Epithelial cell of esophagus (primary cell): ENCODE measurements at regions not wholly inside any gene's neighbourhood (a gene's known extent, or its start where the extent isn't known, plus 50 kb on each side); places are given as distances from the start of the nearest gene placed in this dataset.
"Not testable (repeated sequence)": the region's sequence is repeated elsewhere in the genome, so short reads cannot be mapped to it uniquely, and the experiment has no call there.

Experiments
- DNase-seq: peaks from one replicate; pipeline ENCODE4 v3.0.0; 2010; ENCODE audit warnings: low read depth
- H3K4me3 ChIP-seq: 2 replicates; pipeline ENCODE4 v1.5.1; 2011; ENCODE audit warnings: mild to moderate bottlenecking, low read length, control low read depth
- TF ChIP-seq, protein P1 (sequence below): IDR thresholded peaks from 2 replicates; pipeline ENCODE4 v1.5.1; 2011; ENCODE audit warnings: low read depth, mild to moderate bottlenecking, low read length, control low read depth, inconsistent platforms; ENCODE audit not compliant: insufficient read depth; ENCODE audit errors: missing control alignments

- H3K4me3 ChIP-seq = no peak overlapping the region
- TF ChIP-seq, protein P1, sequence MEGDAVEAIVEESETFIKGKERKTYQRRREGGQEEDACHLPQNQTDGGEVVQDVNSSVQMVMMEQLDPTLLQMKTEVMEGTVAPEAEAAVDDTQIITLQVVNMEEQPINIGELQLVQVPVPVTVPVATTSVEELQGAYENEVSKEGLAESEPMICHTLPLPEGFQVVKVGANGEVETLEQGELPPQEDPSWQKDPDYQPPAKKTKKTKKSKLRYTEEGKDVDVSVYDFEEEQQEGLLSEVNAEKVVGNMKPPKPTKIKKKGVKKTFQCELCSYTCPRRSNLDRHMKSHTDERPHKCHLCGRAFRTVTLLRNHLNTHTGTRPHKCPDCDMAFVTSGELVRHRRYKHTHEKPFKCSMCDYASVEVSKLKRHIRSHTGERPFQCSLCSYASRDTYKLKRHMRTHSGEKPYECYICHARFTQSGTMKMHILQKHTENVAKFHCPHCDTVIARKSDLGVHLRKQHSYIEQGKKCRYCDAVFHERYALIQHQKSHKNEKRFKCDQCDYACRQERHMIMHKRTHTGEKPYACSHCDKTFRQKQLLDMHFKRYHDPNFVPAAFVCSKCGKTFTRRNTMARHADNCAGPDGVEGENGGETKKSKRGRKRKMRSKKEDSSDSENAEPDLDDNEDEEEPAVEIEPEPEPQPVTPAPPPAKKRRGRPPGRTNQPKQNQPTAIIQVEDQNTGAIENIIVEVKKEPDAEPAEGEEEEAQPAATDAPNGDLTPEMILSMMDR = no peak
- DNase-seq = no peak
Observed at GRCh38 chr20:12093057-12093796, 175.5 kb downstream of the BTBD3 start.

GRCh38 chr20:12093797-12094190 is 176.1 kb downstream of the BTBD3 start:
- not testable (repeated sequence) for H3K4me3 ChIP-seq, DNase-seq

DNA sequence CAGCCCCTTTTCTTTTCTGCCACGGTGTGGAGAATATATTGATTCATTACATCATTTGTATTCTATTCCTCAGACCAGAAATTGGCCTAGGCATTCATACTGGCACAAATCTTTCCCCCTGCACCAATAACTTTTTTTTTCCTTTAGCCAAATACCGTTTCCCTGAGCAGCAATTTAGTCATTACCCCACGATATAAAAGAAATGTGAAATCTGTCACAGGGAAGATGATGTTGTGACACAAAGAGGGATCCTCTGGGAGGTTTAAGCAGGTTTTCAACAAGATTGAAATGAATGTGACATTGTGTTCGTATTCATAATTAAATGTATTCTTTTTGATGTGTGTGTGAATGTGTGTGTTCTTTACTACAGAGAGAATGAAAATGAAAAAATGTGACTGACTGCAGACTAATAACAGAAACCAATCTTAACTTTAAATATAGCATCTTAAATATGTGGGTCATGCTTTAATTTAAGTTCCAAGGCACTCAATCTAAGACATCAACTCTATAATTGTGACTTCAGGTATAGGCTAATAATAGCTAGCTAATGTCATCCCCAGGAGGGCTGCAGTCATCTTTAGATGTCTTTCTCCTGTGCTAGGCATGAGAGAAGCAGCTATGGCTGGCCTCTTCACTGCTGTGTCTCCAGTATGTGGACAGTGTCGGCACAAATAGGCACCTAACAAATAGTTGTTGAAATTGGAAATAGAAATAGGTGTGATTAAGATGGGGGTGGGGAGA is 177.7 kb downstream of the BTBD3 start:
- DNase-seq = no peak
- TF ChIP-seq, protein P1 = no peak

GRCh38 chr20:12098421-12098820 is 180.7 kb downstream of the BTBD3 start:
- H3K4me3 ChIP-seq = no peak overlapping the region
- DNase-seq = no peak
- TF ChIP-seq, protein P1 = no peak

More for the DNA sequence above, 177.7 kb downstream of the BTBD3 start:
- no peak overlapping the region for H3K4me3 ChIP-seq

DNA sequence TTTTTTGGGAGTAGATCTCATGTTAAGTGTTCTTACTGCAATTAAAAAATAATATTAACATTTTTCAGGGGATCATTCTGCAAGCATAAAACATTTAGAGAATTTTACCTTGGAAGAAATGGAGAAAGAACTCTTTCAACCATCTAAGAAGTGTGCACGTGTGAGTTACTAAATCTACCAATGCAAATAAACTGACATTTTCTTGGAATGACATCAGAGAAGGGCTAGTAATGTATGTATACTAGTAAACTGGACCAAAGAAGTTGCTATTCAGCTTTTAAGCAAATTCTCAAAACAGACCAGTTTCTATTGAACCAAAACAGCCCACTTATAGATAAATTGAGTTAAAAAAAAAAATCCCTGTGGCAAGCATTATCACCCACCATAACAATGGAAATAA is 191.2 kb downstream of the BTBD3 start:
- no peak overlapping the region for H3K4me3 ChIP-seq
- DNase-seq = no peak
- TF ChIP-seq, protein P1 = no peak

GRCh38 chr20:12110274-12110673 is 192.6 kb downstream of the BTBD3 start:
- DNase-seq = no peak
- no peak overlapping the region for H3K4me3 ChIP-seq
- TF ChIP-seq, protein P1 = no peak

DNA sequence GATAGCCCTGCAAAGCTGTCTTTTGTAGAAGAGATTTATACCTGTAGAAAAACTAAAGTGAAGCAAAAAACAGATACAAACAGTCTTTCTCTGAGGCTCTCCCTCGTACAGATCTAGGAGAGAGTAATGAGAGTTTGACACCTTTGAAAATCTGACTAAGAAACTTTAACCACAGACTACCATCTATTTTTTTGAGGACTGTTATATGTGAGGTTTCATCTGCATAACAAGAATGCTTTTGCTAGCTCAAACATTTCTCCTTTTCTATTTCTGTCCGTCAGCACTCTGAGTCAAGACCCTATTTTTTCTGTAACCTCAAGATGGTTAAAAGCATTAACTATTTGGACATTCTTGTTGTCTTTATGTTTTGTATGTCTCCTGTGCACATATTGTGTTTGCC is 193.0 kb downstream of the BTBD3 start:
- no peak for DNase-seq
- TF ChIP-seq, protein P1 = no peak

More for the DNA sequence above, 193.0 kb downstream of the BTBD3 start:
- no peak overlapping the region for H3K4me3 ChIP-seq
